Thyroid gland (tissue), 4 donors: ENCODE measurements at regions not wholly inside any gene's neighbourhood (a gene's known extent, or its start where the extent isn't known, plus 50 kb on each side); places are given as distances from the start of the nearest gene placed in this dataset.

ENCODE experiments used
- POLR2A ChIP-seq, 2 donors: fragments of 450-650 bp; IDR thresholded peaks; one replicate each; pipeline ENCODE4 v1.6.1; 2017; ENCODE audit warnings: antibody characterized with exemption in 2 of 2, mild to moderate bottlenecking in 2 of 2, moderate library complexity in 1 of 2
- TF ChIP-seq, protein P1 (sequence below), 6 experiments: fragments of 200-600 bp in 3 of 6; fragments of 450-650 bp in 3 of 6; sonication (generic) in 3 of 6; IDR thresholded peaks; one replicate each; pipeline ENCODE4 v1.5.1; 2016 to 2019; ENCODE audit warnings: antibody characterized with exemption in 6 of 6, mild to moderate bottlenecking in 2 of 6, inconsistent platforms in 1 of 6, moderate library complexity in 1 of 6

DNA sequence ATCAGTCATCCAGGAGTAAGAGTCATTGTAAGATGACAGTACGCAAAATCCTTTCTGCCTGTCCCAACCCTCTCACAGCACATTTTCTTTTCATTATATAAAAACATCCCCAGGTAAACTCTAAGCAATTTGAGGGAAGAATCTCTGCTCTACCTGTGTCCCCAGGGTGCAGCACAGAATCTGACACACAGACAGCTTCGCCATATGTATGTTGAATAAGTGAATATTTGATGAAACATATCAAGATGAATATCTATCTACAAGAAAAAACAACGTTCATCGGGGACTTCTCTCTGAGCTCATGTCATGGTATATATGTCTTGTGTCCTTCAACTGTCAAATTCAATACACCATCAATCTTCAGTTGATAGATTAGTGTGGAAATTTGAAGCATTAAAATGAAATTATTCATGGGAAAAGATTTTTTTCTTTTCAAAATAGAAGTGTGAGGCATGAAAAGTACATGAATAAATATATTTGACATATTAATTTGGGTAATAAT is 94.5 kb upstream of the KYNU start:
- TF ChIP-seq, protein P1, sequence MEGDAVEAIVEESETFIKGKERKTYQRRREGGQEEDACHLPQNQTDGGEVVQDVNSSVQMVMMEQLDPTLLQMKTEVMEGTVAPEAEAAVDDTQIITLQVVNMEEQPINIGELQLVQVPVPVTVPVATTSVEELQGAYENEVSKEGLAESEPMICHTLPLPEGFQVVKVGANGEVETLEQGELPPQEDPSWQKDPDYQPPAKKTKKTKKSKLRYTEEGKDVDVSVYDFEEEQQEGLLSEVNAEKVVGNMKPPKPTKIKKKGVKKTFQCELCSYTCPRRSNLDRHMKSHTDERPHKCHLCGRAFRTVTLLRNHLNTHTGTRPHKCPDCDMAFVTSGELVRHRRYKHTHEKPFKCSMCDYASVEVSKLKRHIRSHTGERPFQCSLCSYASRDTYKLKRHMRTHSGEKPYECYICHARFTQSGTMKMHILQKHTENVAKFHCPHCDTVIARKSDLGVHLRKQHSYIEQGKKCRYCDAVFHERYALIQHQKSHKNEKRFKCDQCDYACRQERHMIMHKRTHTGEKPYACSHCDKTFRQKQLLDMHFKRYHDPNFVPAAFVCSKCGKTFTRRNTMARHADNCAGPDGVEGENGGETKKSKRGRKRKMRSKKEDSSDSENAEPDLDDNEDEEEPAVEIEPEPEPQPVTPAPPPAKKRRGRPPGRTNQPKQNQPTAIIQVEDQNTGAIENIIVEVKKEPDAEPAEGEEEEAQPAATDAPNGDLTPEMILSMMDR (IDR thresholded peaks at IDR 0.05), result no peak
- no peak for TF ChIP-seq POLR2A (IDR thresholded peaks at IDR 0.05)
